ENCODE measurements at regions not wholly inside any gene's neighbourhood (a gene's known extent, or its start where the extent isn't known, plus 50 kb on each side); places are given as distances from the start of the nearest gene placed in this dataset.

DNA sequence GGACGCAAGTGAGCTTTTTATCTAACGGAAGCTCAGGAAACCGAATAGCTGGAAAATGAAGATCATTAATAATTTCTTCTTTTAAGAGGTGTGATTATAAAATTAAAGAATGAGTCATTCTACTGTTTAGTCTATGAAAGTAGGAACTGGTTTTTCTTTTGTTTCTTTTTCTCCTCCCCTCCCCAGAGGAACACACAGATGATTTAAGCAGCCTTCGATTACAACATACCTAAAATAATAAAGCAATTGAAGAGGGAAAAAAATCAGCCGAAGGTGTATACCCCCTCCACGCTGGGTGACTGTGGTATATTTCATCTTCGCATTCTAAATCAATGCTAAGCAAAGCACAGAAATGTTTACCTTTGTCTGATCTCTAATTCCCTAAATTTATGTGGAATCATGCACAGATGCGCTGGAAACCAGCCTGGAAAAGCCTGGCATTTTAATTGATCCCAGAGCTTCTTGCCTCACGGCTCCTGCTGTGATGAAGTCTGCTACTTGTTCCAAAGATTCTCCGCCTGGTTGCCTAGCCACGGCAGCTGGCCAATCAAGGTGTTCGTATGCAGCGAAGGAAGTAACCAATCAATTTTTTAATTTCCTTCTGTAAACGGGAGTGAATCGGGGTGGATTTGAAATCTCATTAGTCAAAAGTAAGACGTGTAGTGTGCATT lies 133.9 kb downstream of the FANCF start:
- DNase-seq (ENCODE audit: low spot score) (peak; percentile 18), FAIRE-seq (no peak)

DNA sequence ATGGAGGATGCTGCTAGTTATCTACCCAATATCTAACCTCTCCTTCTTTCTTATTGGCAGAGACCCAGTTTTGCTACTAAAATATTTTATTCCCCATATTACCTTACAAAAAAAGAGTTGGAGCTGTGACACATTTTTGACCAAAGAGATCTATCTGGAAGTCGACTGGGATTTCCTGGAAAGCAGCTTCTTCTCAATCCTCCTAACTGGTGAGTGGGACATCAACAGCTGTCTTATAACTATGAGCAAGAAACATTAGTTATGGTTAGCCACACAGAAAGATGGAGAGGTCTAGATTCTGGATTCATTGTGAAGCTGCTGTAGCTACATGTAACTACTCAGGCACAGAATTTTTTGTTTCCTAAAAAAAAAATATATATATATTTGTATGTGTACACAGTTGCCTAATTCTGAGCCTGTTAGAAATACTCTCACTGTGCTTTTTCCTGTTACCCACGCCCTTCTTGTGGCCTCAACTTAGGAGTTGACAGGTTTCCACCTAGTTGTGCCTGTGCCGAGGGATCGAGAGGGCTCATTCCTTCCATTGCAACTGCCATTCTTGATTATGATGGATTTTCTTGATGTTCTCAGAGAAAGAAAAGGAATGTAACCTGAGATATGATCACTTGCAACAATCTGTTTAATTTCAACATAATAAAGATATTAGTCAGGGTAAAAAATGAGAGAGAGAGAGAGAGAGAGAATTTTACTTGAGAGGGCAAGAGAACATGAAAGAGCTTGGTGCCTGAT lies 142.0 kb downstream of the SLC17A6 start:
- DNase-seq (ENCODE audit: low spot score) (no peak), FAIRE-seq (no peak)

DNA sequence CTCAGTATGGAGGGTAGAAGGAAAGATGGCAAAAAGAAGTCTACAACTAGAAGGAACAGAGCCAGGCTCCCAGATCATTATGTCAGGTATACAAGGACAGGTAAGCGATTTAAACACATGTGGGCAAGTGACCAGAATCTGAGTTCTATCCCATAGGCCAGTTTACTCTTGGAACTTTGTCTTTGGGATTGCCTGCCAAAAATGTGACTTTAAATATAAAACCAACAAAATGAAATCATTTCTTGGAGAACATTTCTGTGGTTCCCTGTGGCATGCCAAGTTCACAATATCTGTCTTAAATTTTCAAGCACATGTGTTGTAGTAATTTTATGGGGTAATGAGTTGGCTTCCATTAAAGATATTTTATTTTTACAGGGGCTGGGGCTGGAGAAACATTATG lies 141.0 kb downstream of the SLC17A6 start:
- DNase-seq (ENCODE audit: low spot score) (no peak), FAIRE-seq (no peak)

DNA sequence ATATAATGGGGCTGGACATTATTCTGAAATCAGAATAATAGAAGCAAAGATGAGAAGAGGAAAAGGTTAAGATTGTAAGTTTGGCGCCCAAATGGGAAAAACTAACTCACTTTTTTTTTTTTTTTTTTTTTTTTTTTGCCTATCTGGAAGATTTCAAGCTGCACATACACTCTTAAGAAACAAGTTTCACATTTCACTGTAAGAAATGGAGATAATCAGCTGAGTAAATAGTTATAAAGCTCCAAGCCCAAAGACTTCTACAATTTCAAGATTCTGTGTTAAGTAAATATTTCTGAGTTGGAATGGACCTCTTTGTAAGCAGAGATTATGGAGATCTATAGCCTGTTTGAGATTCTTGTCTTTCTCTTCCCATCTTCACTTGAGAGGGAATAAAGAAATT lies 140.0 kb downstream of the SLC17A6 start:
- FAIRE-seq (no peak), DNase-seq (ENCODE audit: low spot score) (no peak)

DNA sequence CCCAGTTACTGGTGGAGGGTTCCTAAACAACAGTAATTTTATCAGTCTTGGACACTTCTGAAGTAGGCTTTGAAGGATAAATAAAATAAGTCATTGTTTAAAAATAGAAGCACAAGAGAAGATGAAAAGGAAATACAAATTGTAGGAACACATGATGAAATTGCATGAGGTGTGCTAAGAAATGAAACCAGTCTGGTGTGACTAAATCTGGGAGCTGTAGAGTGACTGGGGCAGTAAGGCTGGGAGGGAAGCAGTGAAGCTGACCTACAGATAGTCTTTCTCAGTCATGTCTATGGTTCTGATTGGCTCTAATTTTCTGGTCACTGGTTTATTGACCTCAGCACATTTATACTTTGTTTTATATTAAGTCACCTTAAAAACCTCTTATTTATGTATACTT lies 139.1 kb downstream of the SLC17A6 start:
- no peak for DNase-seq (ENCODE audit: low spot score)
- no peak for FAIRE-seq

DNA sequence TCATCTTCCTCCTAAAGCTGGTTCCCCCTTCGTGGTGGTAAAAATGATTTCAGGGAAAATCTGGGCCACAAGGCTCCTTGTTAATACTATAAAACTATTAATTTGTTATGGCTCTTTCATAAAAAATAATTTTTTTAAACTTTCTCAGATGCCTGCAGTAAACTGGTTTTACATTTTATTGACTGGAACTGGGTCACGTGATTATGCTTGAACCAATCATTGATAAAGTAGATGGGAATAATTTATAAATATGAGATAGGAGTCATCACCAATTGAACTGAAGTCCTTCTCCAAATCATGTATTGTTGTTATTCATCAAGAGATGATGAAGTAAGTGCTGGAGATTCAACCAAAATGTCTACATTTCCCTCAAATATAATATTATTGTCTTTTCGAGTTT lies 138.4 kb downstream of the SLC17A6 start:
- DNase-seq (ENCODE audit: low spot score) (no peak), FAIRE-seq (no peak)

DNA sequence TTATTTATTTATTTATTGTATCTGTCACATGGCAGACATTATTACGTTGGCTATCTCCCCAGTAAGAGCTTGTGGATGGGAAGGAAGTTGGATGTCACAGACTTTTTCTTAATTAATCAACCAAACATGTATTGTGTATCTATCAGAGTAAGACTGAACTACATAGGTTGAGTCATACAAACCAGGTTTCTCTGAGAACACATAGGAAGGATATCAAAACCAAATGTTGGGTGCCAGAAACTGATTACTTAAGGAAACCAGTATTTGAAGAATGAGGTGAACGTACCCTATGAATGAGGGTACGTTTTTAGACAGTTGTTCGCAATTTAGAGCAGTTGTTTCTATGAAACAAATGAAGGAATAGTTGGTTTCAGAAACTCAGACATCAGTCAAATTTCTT lies 136.4 kb downstream of the SLC17A6 start:
- DNase-seq (ENCODE audit: low spot score) (no peak), FAIRE-seq (no peak)

DNA sequence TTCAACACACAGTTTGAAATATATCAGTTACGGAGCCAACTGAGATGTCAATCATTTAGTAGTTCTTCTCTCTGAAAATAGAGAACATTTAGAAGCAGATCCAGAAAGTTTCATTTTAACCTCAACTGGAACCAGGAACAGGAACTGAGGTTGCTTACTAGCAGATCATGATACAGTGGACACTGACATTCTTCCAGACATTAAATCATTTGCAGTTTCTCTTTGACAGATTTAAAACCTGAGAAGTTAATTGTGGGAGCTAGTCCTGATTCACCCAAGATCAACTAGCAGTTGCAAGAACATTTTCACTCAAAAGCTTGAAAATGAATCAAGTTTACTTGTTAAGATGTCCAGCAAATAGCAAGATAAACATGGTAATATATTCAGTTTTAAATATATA lies 135.4 kb downstream of the SLC17A6 start:
- no peak for FAIRE-seq
- DNase-seq (ENCODE audit: low spot score), result no peak

DNA sequence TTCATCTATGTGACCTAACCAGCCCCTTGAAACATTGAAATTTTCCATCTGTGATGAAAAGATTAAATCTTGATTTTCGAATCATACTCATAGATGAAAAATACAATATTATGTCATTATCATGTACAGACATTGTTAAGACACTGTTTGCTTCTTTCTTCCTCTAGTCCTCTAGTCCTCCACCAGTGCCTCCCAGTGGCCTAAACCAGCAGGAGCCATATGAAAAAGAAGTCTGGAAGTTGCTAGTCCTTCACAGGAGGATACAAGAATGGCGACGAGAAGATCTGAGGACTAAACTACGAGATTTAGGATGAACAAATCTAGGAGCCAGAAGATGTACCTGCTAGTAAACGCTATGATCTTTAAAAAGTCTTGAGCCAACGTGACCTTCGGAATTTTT lies 134.1 kb downstream of the SLC17A6 start:
- no peak for FAIRE-seq
- DNase-seq (ENCODE audit: low spot score), result no peak

DNA sequence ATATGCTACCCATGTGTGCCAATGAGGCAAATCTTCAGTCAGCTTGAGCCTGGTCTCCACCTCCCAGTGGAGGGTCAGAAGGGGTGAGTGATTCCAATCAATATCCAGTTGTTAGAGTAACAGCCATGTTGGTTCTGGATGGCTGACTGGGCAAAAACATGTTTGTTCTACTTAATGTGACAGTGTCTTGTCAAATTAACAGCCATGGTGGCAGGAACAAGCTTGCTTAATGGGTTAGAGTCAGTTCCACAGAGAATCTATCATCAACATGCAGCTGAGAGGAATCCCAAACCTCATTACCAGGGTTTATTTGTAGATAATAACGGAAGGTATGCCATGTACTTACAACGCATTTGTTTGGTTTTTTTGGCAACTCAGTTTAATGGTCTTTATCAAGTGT lies 133.2 kb downstream of the SLC17A6 start:
- no peak for FAIRE-seq

DNA sequence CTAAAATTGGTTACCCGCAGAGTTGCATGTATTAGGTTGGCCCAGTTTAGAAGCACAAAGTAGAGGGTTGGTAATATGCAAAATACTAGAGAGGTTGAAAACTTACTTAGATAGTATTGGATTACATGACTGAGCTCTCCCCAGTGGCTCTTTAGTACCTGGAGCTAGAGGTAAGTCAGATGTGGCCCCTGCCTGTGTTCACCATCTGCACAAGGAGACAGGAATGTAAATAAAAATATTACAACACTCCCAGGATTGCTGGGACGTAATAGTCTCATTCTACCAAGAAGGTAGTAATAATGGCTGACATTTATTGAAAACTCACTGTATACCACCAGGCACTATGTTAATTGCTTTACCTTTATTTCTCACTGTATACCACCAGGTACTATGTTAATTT lies 129.6 kb downstream of the SLC17A6 start:
- FAIRE-seq, result no peak
- no peak for DNase-seq (ENCODE audit: low spot score)

More for the DNA sequence above, 133.2 kb downstream of the SLC17A6 start:
- DNase-seq (ENCODE audit: low spot score), result no peak

DNA sequence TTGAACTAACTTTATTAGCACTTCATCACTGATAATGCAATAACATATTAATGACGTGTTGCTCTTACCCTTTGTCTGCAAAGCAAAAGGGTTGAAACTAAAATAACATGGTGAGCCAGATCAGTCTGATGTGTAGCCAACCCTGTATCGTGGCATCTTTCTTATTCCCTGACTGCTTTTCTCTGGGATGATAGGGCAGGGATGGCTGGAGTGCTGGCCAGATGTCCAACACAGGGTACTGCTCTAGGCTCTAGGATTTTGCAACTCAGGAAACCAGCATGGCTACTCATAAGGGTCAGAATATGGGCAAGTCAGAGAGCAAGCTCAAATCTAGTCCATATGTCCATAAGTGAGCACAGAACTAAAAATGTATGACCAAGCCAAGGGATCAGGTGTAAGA lies 129.1 kb downstream of the SLC17A6 start:
- DNase-seq (ENCODE audit: low spot score), result no peak
- FAIRE-seq, result no peak

DNA sequence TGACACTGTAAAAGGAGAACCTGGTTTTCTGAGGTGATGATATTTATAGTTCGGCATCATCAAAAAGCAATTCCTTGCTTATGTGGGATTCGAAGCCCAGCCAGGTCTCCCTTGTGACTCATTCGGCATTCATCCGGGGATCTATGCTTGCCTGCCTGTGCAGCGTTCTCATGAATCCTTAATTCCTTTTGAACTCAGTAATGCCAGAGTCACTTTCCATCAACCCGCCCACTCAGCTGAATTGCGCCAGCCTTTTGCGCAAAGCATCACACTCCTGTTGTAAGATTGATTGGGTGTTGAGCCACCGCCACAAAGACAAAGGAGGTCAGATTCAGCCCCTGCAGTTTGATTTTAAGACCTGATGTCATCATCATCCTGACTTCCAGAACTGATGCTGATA lies 128.6 kb downstream of the SLC17A6 start:
- no peak for FAIRE-seq
- DNase-seq (ENCODE audit: low spot score), result peak; percentile 89

DNA sequence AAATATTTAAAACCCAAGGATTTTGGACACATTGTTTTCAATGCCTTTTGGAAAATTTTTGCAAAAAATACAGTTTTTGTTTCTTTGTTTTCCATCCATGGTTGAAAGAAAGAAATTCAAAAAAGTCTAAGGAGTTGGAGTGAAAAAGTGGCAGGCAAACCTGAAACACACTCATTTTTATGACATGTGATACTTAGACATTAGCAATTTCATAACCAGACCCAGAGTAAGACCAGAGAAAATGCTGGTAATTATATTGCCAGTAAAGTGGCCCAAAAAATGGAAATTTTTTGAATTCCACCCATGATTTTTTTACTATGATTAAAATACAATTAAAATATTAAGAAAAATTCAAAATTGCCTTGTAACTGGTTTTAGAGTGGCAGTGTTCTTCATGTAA lies 128.2 kb downstream of the SLC17A6 start:
- FAIRE-seq, result no peak

DNA sequence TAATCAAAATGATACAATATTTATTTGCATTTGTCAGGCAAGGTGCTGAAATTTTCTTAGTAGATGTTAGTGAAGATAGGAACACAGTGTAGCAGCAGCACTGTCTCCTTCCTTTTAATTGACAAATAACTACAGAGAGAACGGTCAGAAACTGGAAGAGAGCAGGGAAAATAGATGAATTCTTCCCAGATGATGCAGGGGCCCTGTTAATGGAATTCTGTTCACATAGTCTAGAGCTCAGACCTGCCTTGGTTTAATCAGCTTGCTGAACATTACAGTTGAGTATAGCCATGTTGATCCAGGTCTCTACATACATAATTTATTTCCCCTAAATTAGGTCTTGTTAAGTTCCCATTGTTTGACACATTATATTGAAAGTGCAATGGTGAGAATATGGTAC lies 127.4 kb downstream of the SLC17A6 start:
- DNase-seq (ENCODE audit: low spot score) (no peak), FAIRE-seq (no peak)

More for the DNA sequence above, 128.2 kb downstream of the SLC17A6 start:
- DNase-seq (ENCODE audit: low spot score), result no peak

DNA sequence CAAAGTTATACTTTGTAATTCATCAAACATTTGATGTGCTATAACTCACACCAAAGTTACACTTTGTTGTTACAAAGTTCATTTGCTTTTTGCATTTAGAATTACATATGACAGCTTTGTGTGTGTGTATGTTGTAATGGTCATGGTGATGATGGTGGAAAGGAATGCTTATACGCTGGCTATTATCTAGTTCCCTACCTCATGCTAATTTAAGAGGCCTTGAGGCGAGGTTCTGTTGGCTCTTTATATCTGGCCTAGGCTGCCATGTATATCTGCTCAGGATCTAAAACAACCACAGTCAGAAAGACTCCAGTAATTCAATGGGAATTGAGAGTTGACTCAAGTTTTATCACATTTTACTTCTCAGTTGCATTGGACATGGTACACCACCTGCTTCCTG lies 123.4 kb downstream of the SLC17A6 start:
- no peak for DNase-seq (ENCODE audit: low spot score)
- no peak for FAIRE-seq

DNA sequence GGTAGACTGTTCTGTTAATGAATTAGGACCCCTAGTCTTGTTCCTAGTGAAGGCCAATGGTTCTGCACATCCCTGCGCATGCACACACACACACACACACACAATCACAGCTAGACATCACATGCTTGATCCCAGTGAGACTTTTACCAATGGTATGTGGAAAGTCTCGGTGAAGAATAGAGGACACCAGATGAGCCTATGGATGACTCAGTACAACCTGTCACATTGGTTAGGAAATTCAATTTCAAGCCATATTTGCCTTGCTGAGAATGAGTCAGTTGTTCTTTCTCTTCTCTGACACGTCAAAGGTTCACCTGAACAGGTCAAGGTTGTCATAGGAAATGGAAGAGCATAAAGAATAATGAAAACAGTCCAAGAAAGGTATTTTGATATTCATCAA lies 122.0 kb downstream of the SLC17A6 start:
- no peak for DNase-seq (ENCODE audit: low spot score)
- no peak for FAIRE-seq

DNA sequence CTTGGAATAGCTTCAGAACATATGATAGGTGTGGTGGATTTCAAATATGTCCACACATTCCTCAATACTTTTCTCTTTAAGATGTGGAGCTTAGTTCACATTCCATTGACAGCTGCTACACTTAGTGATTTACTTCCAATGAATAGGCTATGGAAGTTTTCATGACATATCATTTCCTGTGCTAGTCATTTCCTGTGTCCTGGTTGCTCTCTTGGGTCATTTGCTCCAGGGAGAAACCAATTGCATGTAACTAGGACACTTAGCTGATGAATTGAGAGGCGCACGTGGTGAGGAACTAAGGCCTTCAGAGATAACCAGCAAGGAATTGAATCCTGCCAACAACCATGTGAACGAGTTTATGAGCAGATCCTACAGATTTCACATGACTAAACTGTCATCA lies 120.9 kb downstream of the SLC17A6 start:
- peak; percentile 21 for DNase-seq (ENCODE audit: low spot score)
- no peak for FAIRE-seq

DNA sequence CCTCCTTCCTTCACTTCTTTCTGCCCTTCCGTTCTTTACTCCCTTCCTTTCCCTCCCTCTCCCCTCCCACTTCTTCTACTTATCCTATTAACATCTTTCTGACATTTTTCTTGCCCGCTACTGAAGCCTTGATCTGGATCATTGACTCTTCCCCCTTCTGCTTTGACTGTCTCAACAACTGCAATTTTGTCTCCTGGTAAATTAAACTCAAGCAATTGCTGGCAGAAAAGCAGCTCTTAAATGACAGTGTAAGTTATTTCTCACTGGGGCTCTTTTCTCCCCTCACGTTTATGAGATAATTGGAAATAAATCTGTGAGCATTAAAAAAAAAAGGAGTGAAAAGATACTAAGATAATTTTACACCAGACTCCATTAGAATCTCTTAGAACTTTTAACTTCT lies 120.0 kb downstream of the SLC17A6 start:
- FAIRE-seq, result no peak

DNA sequence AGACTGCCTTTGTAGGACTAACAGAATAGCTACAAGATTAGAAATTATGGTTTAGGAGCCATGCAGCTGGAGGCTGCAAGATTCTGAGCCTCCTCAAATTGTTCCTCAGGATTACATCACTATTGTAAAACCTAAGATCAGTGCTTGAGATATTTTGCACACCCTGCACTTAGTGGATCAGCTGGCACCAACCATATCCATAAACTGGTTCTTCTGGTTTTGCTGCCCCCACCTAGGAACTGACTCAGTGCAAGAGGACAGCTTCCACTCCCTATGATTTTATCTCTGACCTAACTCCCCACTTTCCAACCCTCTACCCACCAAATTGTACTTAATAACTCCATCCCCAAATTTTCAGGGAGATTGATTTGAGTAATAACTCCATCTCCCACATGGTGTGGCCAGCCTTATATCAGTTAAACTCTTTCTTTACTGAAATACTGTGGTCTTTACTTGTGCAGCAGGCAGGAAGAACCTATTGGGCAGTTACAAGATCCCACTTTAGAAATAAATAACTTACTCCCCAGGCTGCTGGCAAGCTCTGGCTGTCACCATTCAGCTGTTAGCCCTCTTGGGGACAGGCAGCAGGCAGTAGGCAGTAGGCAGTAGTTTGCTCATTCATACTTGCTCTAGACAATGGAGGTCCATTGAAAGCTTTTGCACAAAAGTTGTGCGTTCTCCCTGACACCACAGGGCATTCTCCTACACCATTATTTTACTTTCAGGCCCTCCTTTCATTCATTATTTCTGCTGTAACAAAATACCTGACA lies 119.0 kb downstream of the SLC17A6 start:
- no peak for DNase-seq (ENCODE audit: low spot score)
- FAIRE-seq, result no peak

More for the DNA sequence above, 120.0 kb downstream of the SLC17A6 start:
- DNase-seq (ENCODE audit: low spot score), result no peak

DNA sequence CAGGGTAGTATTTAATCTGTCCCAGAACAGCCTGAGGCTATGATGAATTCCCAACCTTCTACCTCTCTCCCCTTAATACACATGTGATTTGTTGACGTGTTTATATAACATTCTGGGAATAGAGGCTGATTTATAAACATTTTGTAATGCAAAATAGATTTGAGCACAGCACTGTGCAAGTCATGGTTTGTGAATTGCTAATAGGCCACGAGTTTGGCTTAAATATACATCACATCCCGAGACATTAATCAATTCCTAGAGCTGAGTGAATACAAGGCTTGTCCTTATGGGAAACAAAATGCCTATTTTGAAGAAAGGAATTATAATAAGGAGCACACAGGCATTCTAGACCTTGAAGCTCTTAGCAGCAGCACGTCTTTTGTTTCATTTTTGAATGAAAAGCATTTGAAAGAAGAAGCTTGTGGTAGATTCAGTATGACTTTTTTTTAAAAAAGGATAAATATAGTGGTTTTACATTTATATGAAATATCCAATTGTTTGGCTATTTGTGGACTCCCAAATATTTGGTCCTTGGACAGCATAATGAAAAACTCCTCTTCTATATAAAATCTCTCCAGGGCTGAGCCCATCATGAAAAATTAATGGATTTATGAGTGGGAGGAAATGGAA lies 116.4 kb downstream of the SLC17A6 start:
- FAIRE-seq (no peak), DNase-seq (ENCODE audit: low spot score) (no peak)

DNA sequence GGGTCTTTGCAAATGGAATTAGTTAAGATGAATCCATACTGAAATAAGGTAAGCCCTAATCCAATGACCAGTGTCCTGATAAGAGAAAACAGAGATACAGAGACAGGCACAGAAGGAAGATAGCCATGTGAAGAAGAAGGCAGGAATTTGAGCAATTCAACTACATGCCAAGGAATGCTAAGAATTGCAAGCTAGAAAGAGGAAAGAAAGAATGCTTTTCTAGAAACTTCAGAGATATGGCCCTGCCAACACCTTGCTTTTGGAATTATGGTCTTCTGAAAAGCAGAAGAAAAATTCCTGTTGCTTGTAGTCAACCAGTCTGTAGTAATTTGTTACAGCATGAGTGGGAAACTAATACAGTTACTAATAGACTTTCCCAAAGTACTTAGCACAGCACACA lies 111.3 kb downstream of the SLC17A6 start:
- no peak for FAIRE-seq
- no peak for DNase-seq (ENCODE audit: low spot score)
